HCT116 (cell line): ENCODE measurements at regions not wholly inside any gene's neighbourhood (a gene's known extent, or its start where the extent isn't known, plus 50 kb on each side); places are given as distances from the start of the nearest gene placed in this dataset.

Experiments
- CEBPB ChIP-seq: IDR thresholded peaks from 2 replicates; pipeline ENCODE4 v1.6.1; 2012; ENCODE audit warnings: low read depth
- EZH2 ChIP-seq: fragments of 200-600 bp; sonication (generic); IDR thresholded peaks from 2 replicates; pipeline ENCODE4 v1.6.1; 2017; ENCODE audit warnings: antibody characterized with exemption, mixed run types
- FOSL1 ChIP-seq: IDR thresholded peaks from 2 replicates; pipeline ENCODE4 v1.6.1; 2012; ENCODE audit warnings: low read depth
- POLR2A ChIP-seq: IDR thresholded peaks from 2 replicates; pipeline ENCODE4 v1.7.0; 2011; ENCODE audit warnings: borderline replicate concordance; ENCODE audit not compliant: insufficient read depth, insufficient read length; ENCODE audit errors: extremely low read depth
- POLR2AphosphoS5 ChIP-seq: IDR thresholded peaks from 2 replicates; pipeline ENCODE4 v1.6.1; 2011; ENCODE audit warnings: mild to moderate bottlenecking, low read depth, low read length, moderate library complexity
- RAD21 ChIP-seq: IDR thresholded peaks from 2 replicates; pipeline ENCODE4 v1.6.1; 2012; ENCODE audit warnings: low read depth, mild to moderate bottlenecking
- SIN3A ChIP-seq: IDR thresholded peaks from 2 replicates; pipeline ENCODE4 v1.6.1; 2012; ENCODE audit warnings: low read depth
- SRF ChIP-seq: IDR thresholded peaks from 2 replicates; pipeline ENCODE4 v1.6.1; 2012; ENCODE audit warnings: low read depth
- YY1 ChIP-seq: IDR thresholded peaks from 2 replicates; pipeline ENCODE4 v1.6.1; 2011; ENCODE audit warnings: low read length, low read depth, moderate library complexity, mild to moderate bottlenecking; ENCODE audit not compliant: insufficient replicate concordance; ENCODE audit errors: extremely low read depth
- TF ChIP-seq, protein P1 (sequence below), 3 experiments: fragments of 200-600 bp in 1 of 3; sonication (generic) in 1 of 3; IDR thresholded peaks in 2 of 3; conservative IDR thresholded peaks in 1 of 3; 2 replicates each; pipeline ENCODE4 v1.5.1; 2012 to 2017; ENCODE audit warnings: low read depth in 2 of 3, low read length in 2 of 3, antibody characterized with exemption in 1 of 3, borderline replicate concordance in 1 of 3, control low read depth in 1 of 3, mild to moderate bottlenecking in 1 of 3, mixed read lengths in 1 of 3, mixed run types in 1 of 3, moderate library complexity in 1 of 3; ENCODE audit not compliant: insufficient read depth in 1 of 3
- TF ChIP-seq, protein P2 (sequence below): IDR thresholded peaks from 2 replicates; pipeline ENCODE4 v1.6.1; 2012; ENCODE audit warnings: low read depth
- TF ChIP-seq, protein P3 (sequence below): IDR thresholded peaks from 2 replicates; pipeline ENCODE4 v1.6.1; 2012

DNA sequence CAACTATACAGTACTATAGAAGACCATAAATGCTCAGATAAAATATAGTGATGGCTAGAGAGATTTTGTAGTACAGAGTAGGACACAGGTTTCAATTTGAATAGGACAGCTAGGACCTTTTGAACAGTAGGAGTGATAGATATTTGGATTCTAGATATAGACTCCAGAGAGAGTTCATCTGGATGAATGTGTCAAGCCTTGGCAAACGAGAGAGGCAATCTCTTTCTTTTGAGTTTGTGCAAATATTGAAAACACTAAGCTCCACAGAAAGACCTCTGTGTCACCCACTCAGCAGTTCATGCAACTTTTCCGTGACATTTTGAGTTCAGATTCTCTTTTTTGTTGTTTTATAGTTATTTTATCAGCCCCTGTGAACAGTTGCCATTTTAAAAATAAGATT is 834.3 kb upstream of the COBL start:
- TF ChIP-seq POLR2A (no peak), CEBPB (no peak), POLR2AphosphoS5 (no peak), SIN3A (no peak), RAD21 (no peak), FOSL1 (no peak), SRF (no peak), EZH2 (no peak), YY1 (no peak)
- TF ChIP-seq, protein P1, sequence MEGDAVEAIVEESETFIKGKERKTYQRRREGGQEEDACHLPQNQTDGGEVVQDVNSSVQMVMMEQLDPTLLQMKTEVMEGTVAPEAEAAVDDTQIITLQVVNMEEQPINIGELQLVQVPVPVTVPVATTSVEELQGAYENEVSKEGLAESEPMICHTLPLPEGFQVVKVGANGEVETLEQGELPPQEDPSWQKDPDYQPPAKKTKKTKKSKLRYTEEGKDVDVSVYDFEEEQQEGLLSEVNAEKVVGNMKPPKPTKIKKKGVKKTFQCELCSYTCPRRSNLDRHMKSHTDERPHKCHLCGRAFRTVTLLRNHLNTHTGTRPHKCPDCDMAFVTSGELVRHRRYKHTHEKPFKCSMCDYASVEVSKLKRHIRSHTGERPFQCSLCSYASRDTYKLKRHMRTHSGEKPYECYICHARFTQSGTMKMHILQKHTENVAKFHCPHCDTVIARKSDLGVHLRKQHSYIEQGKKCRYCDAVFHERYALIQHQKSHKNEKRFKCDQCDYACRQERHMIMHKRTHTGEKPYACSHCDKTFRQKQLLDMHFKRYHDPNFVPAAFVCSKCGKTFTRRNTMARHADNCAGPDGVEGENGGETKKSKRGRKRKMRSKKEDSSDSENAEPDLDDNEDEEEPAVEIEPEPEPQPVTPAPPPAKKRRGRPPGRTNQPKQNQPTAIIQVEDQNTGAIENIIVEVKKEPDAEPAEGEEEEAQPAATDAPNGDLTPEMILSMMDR (IDR thresholded peaks at IDR 0.05 in 2 of 3, conservative IDR thresholded peaks at IDR 0.05 in 1 of 3; ENCODE audit: borderline replicate concordance in 1 of 3, insufficient read depth in 1 of 3, low read depth in 2 of 3, low read length in 2 of 3) = no peak
- TF ChIP-seq, protein P2, sequence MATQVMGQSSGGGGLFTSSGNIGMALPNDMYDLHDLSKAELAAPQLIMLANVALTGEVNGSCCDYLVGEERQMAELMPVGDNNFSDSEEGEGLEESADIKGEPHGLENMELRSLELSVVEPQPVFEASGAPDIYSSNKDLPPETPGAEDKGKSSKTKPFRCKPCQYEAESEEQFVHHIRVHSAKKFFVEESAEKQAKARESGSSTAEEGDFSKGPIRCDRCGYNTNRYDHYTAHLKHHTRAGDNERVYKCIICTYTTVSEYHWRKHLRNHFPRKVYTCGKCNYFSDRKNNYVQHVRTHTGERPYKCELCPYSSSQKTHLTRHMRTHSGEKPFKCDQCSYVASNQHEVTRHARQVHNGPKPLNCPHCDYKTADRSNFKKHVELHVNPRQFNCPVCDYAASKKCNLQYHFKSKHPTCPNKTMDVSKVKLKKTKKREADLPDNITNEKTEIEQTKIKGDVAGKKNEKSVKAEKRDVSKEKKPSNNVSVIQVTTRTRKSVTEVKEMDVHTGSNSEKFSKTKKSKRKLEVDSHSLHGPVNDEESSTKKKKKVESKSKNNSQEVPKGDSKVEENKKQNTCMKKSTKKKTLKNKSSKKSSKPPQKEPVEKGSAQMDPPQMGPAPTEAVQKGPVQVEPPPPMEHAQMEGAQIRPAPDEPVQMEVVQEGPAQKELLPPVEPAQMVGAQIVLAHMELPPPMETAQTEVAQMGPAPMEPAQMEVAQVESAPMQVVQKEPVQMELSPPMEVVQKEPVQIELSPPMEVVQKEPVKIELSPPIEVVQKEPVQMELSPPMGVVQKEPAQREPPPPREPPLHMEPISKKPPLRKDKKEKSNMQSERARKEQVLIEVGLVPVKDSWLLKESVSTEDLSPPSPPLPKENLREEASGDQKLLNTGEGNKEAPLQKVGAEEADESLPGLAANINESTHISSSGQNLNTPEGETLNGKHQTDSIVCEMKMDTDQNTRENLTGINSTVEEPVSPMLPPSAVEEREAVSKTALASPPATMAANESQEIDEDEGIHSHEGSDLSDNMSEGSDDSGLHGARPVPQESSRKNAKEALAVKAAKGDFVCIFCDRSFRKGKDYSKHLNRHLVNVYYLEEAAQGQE = no peak
- TF ChIP-seq, protein P3, sequence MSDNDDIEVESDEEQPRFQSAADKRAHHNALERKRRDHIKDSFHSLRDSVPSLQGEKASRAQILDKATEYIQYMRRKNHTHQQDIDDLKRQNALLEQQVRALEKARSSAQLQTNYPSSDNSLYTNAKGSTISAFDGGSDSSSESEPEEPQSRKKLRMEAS = no peak
